ENCODE measurements at regions not wholly inside any gene's neighbourhood (a gene's known extent, or its start where the extent isn't known, plus 50 kb on each side); places are given as distances from the start of the nearest gene placed in this dataset.
A peak's percentile ranks its signal among the peaks of the same experiment; 100 is the strongest.

DNA sequence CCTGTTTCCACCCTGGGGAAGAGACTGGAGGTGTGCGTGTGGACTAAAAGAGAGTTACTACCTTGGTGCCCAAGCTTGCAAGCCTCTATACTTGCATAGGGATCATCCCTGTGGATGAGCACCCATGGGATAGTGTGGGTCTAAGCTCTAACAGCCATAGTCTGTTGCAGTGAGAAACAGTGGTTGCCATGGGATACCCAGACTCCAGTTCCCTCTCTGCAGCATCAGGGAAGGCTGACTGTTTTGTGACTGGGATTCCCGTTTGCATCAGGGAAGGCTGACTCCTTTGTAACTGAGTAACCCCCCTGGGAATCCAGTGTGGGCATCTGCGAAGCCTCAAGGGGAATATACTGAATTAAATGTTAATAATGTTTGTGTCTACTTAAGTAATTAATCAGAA is 196.1 kb downstream of the ZNF621 start:
- no peak for TF ChIP-seq POLR2AphosphoS5 (IDR thresholded peaks at IDR 0.05)
- TF ChIP-seq EP300 (IDR thresholded peaks at IDR 0.05): no peak
- TF ChIP-seq, protein P1, sequence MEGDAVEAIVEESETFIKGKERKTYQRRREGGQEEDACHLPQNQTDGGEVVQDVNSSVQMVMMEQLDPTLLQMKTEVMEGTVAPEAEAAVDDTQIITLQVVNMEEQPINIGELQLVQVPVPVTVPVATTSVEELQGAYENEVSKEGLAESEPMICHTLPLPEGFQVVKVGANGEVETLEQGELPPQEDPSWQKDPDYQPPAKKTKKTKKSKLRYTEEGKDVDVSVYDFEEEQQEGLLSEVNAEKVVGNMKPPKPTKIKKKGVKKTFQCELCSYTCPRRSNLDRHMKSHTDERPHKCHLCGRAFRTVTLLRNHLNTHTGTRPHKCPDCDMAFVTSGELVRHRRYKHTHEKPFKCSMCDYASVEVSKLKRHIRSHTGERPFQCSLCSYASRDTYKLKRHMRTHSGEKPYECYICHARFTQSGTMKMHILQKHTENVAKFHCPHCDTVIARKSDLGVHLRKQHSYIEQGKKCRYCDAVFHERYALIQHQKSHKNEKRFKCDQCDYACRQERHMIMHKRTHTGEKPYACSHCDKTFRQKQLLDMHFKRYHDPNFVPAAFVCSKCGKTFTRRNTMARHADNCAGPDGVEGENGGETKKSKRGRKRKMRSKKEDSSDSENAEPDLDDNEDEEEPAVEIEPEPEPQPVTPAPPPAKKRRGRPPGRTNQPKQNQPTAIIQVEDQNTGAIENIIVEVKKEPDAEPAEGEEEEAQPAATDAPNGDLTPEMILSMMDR (IDR thresholded peaks at IDR 0.05): no peak
- TF ChIP-seq POLR2A (IDR thresholded peaks at IDR 0.05; ENCODE audit: low read depth): no peak
- Histone ChIP-seq H3K4me3 (no peak overlapping the region), H3K36me3 (no peaks in the 10 kb centered on the region), H3K27me3 (no peaks in the 10 kb centered on the region), H3K9me3 (no peaks in the 10 kb centered on the region), H3K4me1 (peaks cover 0 to 7% (median 2%) of the 10 kb centered on the region in 4 donors), H3K27ac (replicated peaks in 1 of 4) (no peak overlapping the region)
- DNase-seq (ENCODE audit: extremely low spot score): peak; percentile 68
- 84% methylated on average over 3 of the region's 3 CpGs for WGBS
- intact Hi-C loops (cut with DNase I): no loop called here

DNA sequence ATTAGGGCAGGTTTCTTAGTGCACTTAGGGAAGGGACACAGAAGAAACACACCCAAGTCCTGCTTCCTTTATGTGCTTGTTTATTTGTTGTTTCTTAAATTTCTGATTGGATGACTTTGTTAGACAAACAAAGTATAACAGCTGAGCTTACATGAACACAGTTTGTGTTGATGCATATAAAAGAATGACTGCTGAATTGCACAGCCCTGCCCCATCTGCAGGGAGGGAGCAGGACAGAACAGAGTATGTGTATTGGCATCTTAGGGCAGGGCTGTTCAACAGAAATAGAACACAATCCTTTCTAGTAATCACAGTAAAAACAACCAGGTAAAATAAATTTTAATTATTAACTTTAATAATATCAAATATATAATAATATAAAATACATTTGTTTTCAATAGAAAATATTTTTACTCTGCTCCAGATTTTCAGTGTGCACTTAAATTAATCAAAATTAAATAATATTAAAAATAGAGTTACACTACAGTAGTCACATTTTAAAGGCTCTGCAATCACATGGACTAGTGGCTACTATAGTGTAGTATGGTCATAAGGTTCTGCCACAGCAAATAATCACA is 198.4 kb downstream of the ZNF621 start:
- TF ChIP-seq, protein P1 (IDR thresholded peaks at IDR 0.05): no peak
- TF ChIP-seq POLR2A (IDR thresholded peaks at IDR 0.05; ENCODE audit: low read depth) (no peak), EP300 (IDR thresholded peaks at IDR 0.05) (no peak), POLR2AphosphoS5 (IDR thresholded peaks at IDR 0.05) (no peak)
- Histone ChIP-seq H3K9me3 (no peaks in the 10 kb centered on the region), H3K4me3 (no peak overlapping the region), H3K4me1 (peaks cover 0 to 7% (median 2%) of the 10 kb centered on the region in 4 donors), H3K27ac (replicated peaks in 1 of 4) (no peak overlapping the region), H3K27me3 (no peaks in the 10 kb centered on the region), H3K36me3 (no peaks in the 10 kb centered on the region)
- intact Hi-C loops (cut with DNase I): no loop called here
- no peak for DNase-seq (ENCODE audit: extremely low spot score)

DNA sequence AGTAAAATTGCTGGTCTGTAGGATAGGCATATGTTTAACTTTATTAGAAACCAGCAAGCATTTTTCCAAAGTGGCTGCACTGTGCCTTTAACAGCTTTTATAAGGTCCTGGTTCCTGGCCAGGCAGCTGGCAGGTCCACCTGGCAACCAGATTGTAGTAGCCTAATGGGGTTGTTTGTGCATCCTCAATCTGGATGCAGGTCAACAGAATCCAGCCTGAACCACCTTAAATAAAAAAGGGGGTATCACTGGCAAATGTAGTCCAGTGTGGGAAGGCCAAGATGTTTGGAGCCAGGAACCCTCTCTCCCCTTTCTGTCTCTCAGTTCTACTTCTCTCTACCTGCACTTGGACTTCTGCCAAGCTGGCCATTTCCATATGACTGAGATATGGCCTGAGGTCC is 200.3 kb downstream of the ZNF621 start:
- peaks cover 0 to 4% (median 0%) of the 10 kb centered on the region in 4 donors for H3K4me1 ChIP-seq
- peaks cover 0 to 13% (median 11%) of the 10 kb centered on the region in 4 donors for H3K9me3 ChIP-seq
- H3K27me3 ChIP-seq: no peaks in the 10 kb centered on the region
- H3K4me3 ChIP-seq: no peak overlapping the region
- intact Hi-C loops (cut with DNase I): no loop called here
- no peak overlapping the region for H3K27ac ChIP-seq (replicated peaks in 1 of 4)
- H3K36me3 ChIP-seq: no peaks in the 10 kb centered on the region
- TF ChIP-seq EP300 (IDR thresholded peaks at IDR 0.05) (no peak), POLR2AphosphoS5 (IDR thresholded peaks at IDR 0.05) (no peak), POLR2A (IDR thresholded peaks at IDR 0.05; ENCODE audit: low read depth) (no peak)
- TF ChIP-seq, protein P1 (IDR thresholded peaks at IDR 0.05): no peak
- no peak for DNase-seq (ENCODE audit: extremely low spot score)

DNA sequence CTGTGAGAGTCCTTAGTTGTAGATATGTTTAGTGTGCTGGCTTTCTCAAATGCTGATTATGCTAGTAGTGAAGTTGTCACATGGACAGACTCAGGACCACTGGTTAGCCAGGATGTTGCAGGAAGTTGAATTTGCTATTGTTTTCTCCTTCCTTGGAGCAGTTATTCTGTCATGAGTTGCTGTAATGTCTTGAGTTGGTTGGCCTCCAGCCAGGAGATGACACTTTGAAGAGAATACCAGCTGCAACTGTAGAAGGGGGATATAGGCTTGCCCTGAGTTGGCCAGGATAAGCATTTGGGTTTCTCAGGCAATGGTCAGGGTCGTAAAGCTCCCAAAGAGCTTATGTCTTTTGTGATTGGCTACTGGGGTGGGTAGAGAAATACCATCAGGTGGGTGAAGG is 206.7 kb downstream of the ZNF621 start:
- H3K4me3 ChIP-seq: no peak overlapping the region
- H3K4me1 ChIP-seq: no peaks in the 10 kb centered on the region
- intact Hi-C loops (cut with DNase I): no loop called here
- H3K9me3 ChIP-seq: peaks cover 0 to 19% (median 16%) of the 10 kb centered on the region in 4 donors
- H3K27me3 ChIP-seq: no peaks in the 10 kb centered on the region
- TF ChIP-seq POLR2A (IDR thresholded peaks at IDR 0.05; ENCODE audit: low read depth) (no peak), EP300 (IDR thresholded peaks at IDR 0.05) (no peak), POLR2AphosphoS5 (IDR thresholded peaks at IDR 0.05) (no peak)
- TF ChIP-seq, protein P1 (IDR thresholded peaks at IDR 0.05): no peak
- DNase-seq (ENCODE audit: extremely low spot score): no peak
- H3K27ac ChIP-seq (replicated peaks in 1 of 4): no peak overlapping the region
- 88% methylated on average over 1 of the region's 1 CpG for WGBS
- no peaks in the 10 kb centered on the region for H3K36me3 ChIP-seq

DNA sequence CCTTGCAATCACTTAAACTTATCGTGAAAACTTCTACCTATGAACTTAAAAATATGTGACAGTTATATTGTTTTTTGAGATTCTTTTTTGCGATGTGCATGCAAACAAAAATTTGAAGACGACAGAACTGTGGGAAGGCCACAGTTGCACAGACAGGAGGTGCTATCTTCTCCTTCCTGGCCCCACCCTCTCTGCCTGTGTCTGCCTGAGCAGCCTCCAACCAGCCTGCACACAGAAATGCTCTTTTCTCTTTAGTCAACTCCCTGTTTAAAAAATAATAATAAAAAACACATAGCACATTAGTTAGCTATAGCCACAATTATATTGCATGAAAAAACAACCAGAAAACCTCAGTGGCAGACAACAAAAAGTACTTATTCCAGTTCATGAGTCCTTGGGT is 212.2 kb downstream of the ZNF621 start:
- WGBS: 88% methylated on average over 3 of the region's 3 CpGs
- DNase-seq (ENCODE audit: extremely low spot score): no peak
- TF ChIP-seq POLR2A (IDR thresholded peaks at IDR 0.05; ENCODE audit: low read depth) (no peak), POLR2AphosphoS5 (IDR thresholded peaks at IDR 0.05) (no peak), EP300 (IDR thresholded peaks at IDR 0.05) (no peak)
- TF ChIP-seq, protein P1 (IDR thresholded peaks at IDR 0.05): no peak
- Histone ChIP-seq H3K27ac (replicated peaks in 1 of 4) (no peak overlapping the region), H3K4me1 (peaks cover 0 to 1% (median 0%) of the 10 kb centered on the region in 4 donors), H3K4me3 (no peak overlapping the region), H3K27me3 (no peaks in the 10 kb centered on the region), H3K9me3 (no peaks in the 10 kb centered on the region), H3K36me3 (no peaks in the 10 kb centered on the region)
- intact Hi-C loops (cut with DNase I): no loop called here
